WTC11 (cell line): ENCODE measurements at regions not wholly inside any gene's neighbourhood (a gene's known extent, or its start where the extent isn't known, plus 50 kb on each side); places are given as distances from the start of the nearest gene placed in this dataset.

Source experiments
- ATAC-seq: fragments of 200-7000 bp; cut with Tn5 transposase; 2 replicates; pipeline ENCODE4 v1.10.0; 2021; ENCODE audit warnings: mild to moderate bottlenecking, moderate library complexity
- CTCF ChIA-PET: fragments of 300-600 bp; sonication (Branson Sonifier 250); formaldehyde crosslinking; loops from one replicate; lab custom pipeline; 2021; ENCODE audit warnings: antibody characterized with exemption; lab: Charles Lee
- POLR2A ChIA-PET: fragments of 350-600 bp; sonication (Branson Sonifier 250); formaldehyde crosslinking; loops from one replicate; lab custom pipeline; 2021; ENCODE audit warnings: antibody characterized with exemption; lab: Charles Lee
- DNase-seq: peaks from one replicate; pipeline ENCODE4 v3.0.0; 2021; ENCODE audit warnings: low spot score
- H3K27ac Mint-ChIP-seq: 2 replicates; pipeline ENCODE4 v1.8.0; 2021; ENCODE audit warnings: mixed read lengths
- H3K27me3 Mint-ChIP-seq: 2 replicates; pipeline ENCODE4 v1.8.0; 2021; ENCODE audit warnings: low read depth, mild to moderate bottlenecking, moderate library complexity, mixed read lengths
- H3K36me3 Mint-ChIP-seq: 2 replicates; pipeline ENCODE4 v1.8.0; 2021; ENCODE audit warnings: mixed read lengths
- H3K4me1 Mint-ChIP-seq: 2 replicates; pipeline ENCODE4 v1.8.0; 2022; ENCODE audit warnings: mixed read lengths
- H3K4me3 Mint-ChIP-seq: 2 replicates; pipeline ENCODE4 v1.8.0; 2021; ENCODE audit warnings: mild to moderate bottlenecking, moderate library complexity, mixed read lengths
- H3K9me3 Mint-ChIP-seq: 2 replicates; pipeline ENCODE4 v1.8.0; 2021; ENCODE audit warnings: mixed read lengths
- ELF4 ChIP-seq: sonication (generic); formaldehyde crosslinking; IDR thresholded peaks from 2 replicates; pipeline ENCODE4 v1.8.1; 2022; ENCODE audit warnings: low read depth, mild to moderate bottlenecking, moderate library complexity, missing genetic modification reagents
- ESRRA ChIP-seq: sonication (generic); formaldehyde crosslinking; IDR thresholded peaks from 2 replicates; pipeline ENCODE4 v1.8.1; 2022; ENCODE audit warnings: mild to moderate bottlenecking, missing genetic modification reagents, borderline replicate concordance
- ETV6 ChIP-seq: sonication (generic); formaldehyde crosslinking; IDR thresholded peaks from 2 replicates; pipeline ENCODE4 v1.8.1; 2022; ENCODE audit warnings: mild to moderate bottlenecking, missing genetic modification reagents
- FOXJ3 ChIP-seq: sonication (generic); formaldehyde crosslinking; IDR thresholded peaks from 2 replicates; pipeline ENCODE4 v1.9.0; 2021; ENCODE audit warnings: missing genetic modification reagents, mild to moderate bottlenecking, borderline replicate concordance
- GABPB1 ChIP-seq: sonication (generic); formaldehyde crosslinking; IDR thresholded peaks from 2 replicates; pipeline ENCODE4 v1.8.1; 2023; ENCODE audit warnings: mild to moderate bottlenecking, missing genetic modification reagents
- GTF2I ChIP-seq: fragments of 250-450 bp; sonication (Bioruptor Pico); conservative IDR thresholded peaks from 2 replicates; pipeline ENCODE4 v1.4.0; 2021; ENCODE audit warnings: mild to moderate bottlenecking
- IRF2 ChIP-seq: sonication (generic); formaldehyde crosslinking; IDR thresholded peaks from 2 replicates; pipeline ENCODE4 v1.8.0; 2022; ENCODE audit warnings: low read depth, missing genetic modification reagents, borderline replicate concordance
- JAZF1 ChIP-seq: fragments of 250-450 bp; sonication (Bioruptor Pico); IDR thresholded peaks from 2 replicates; pipeline ENCODE4 v1.9.0; 2021; ENCODE audit warnings: moderate library complexity, mild to moderate bottlenecking, inconsistent platforms
- RELA ChIP-seq: sonication (generic); formaldehyde crosslinking; IDR thresholded peaks from 2 replicates; pipeline ENCODE4 v1.8.1; 2022; ENCODE audit warnings: missing genetic modification reagents, mild to moderate bottlenecking, borderline replicate concordance
- TCF7 ChIP-seq: sonication (generic); formaldehyde crosslinking; IDR thresholded peaks from 2 replicates; pipeline ENCODE4 v1.8.0; 2022; ENCODE audit warnings: mild to moderate bottlenecking, low read depth, missing genetic modification reagents, moderate library complexity
- ZNF121 ChIP-seq: sonication (generic); formaldehyde crosslinking; IDR thresholded peaks from 2 replicates; pipeline ENCODE4 v1.8.0; 2023; ENCODE audit warnings: missing genetic modification reagents
- ZNF138 ChIP-seq: sonication (generic); formaldehyde crosslinking; conservative IDR thresholded peaks from 2 replicates; pipeline ENCODE4 v1.8.1; 2022; ENCODE audit warnings: mild to moderate bottlenecking, moderate library complexity, missing genetic modification reagents
- ZNF219 ChIP-seq: sonication (generic); formaldehyde crosslinking; IDR thresholded peaks from 2 replicates; pipeline ENCODE4 v1.8.0; 2023; ENCODE audit warnings: missing genetic modification reagents, mild to moderate bottlenecking, borderline replicate concordance
- ZNF396 ChIP-seq: fragments of 250-450 bp; sonication (Bioruptor Pico); IDR thresholded peaks from 2 replicates; pipeline ENCODE4 v1.8.0; 2021; ENCODE audit warnings: mild to moderate bottlenecking, moderate library complexity, borderline replicate concordance
- TF ChIP-seq, protein P1 (sequence below): sonication (generic); formaldehyde crosslinking; IDR thresholded peaks from 2 replicates; pipeline ENCODE4 v1.8.1; 2022; ENCODE audit warnings: missing genetic modification reagents, borderline replicate concordance
- TF ChIP-seq, protein P2 (sequence below): sonication (generic); formaldehyde crosslinking; IDR thresholded peaks from 2 replicates; pipeline ENCODE4 v1.8.1; 2023; ENCODE audit warnings: mild to moderate bottlenecking, missing genetic modification reagents
- TF ChIP-seq, protein P3 (sequence below): sonication (generic); formaldehyde crosslinking; IDR thresholded peaks from 2 replicates; pipeline ENCODE4 v1.8.1; 2023; ENCODE audit warnings: mild to moderate bottlenecking, missing genetic modification reagents, moderate library complexity
- TF ChIP-seq, protein P4 (sequence below): sonication (generic); formaldehyde crosslinking; conservative IDR thresholded peaks from 2 replicates; pipeline ENCODE4 v1.8.1; 2023; ENCODE audit warnings: mild to moderate bottlenecking, low read depth, missing genetic modification reagents, moderate library complexity
- TF ChIP-seq, protein P5 (sequence below): sonication (generic); formaldehyde crosslinking; IDR thresholded peaks from 2 replicates; pipeline ENCODE4 v1.8.0; 2022; ENCODE audit warnings: mild to moderate bottlenecking, missing genetic modification reagents

GRCh38 chrX:43255596-43255995 is 400.5 kb upstream of the MAOA start:
- ChIA-PET CTCF (no interaction called here), POLR2A (no interaction called here)
- no peak overlapping the region for H3K4me3 Mint-ChIP-seq
- peaks cover 29% of the 10 kb centered on the region for H3K9me3 Mint-ChIP-seq
- H3K36me3 Mint-ChIP-seq = peaks cover 13% of the 10 kb centered on the region
- TF ChIP-seq GTF2I (no peak), ZNF138 (CRISPR knock-in tag) (no peak), JAZF1 (CRISPR knock-in tag) (no peak)
- TF ChIP-seq, protein P1, sequence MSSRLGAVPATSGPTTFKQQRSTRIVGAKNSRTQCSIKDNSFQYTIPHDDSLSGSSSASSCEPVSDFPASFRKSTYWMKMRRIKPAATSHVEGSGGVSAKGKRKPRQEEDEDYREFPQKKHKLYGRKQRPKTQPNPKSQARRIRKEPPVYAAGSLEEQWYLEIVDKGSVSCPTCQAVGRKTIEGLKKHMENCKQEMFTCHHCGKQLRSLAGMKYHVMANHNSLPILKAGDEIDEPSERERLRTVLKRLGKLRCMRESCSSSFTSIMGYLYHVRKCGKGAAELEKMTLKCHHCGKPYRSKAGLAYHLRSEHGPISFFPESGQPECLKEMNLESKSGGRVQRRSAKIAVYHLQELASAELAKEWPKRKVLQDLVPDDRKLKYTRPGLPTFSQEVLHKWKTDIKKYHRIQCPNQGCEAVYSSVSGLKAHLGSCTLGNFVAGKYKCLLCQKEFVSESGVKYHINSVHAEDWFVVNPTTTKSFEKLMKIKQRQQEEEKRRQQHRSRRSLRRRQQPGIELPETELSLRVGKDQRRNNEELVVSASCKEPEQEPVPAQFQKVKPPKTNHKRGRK (CRISPR knock-in tag) = no peak
- TF ChIP-seq, protein P2, sequence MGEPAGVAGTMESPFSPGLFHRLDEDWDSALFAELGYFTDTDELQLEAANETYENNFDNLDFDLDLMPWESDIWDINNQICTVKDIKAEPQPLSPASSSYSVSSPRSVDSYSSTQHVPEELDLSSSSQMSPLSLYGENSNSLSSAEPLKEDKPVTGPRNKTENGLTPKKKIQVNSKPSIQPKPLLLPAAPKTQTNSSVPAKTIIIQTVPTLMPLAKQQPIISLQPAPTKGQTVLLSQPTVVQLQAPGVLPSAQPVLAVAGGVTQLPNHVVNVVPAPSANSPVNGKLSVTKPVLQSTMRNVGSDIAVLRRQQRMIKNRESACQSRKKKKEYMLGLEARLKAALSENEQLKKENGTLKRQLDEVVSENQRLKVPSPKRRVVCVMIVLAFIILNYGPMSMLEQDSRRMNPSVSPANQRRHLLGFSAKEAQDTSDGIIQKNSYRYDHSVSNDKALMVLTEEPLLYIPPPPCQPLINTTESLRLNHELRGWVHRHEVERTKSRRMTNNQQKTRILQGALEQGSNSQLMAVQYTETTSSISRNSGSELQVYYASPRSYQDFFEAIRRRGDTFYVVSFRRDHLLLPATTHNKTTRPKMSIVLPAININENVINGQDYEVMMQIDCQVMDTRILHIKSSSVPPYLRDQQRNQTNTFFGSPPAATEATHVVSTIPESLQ (CRISPR knock-in tag) = no peak
- ATAC-seq (no peak), DNase-seq (no peak)
- H3K27me3 Mint-ChIP-seq = peaks cover 3% of the 10 kb centered on the region; the same call in 1 of the 2 replicates
- no peaks in the 10 kb centered on the region for H3K4me1 Mint-ChIP-seq
- H3K27ac Mint-ChIP-seq = no peak overlapping the region

DNA sequence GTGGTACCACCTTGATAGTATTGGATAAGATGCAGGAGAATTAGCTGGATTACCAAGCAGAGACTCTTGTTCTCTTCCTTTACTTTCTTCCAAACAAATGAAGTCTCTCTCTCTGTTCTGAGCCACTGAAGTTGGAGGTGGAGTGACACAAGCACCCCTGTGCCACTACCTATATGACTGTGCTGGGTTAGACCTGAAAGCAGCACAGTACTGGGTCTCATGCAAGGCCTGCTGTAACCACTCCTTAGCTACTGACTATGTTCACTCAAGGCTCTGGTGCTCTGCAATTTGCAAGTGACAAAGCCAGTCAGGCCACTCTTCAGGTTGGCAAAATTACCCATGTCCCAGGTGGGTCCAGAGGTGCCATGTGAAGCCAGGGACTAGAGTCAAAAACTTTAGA is 389.6 kb upstream of the MAOA start:
- TF ChIP-seq JAZF1 (CRISPR knock-in tag) (no peak), RELA (CRISPR knock-in tag) (no peak), ZNF396 (CRISPR knock-in tag) (no peak), ESRRA (no peak), FOXJ3 (CRISPR knock-in tag) (no peak)
- TF ChIP-seq, protein P3, sequence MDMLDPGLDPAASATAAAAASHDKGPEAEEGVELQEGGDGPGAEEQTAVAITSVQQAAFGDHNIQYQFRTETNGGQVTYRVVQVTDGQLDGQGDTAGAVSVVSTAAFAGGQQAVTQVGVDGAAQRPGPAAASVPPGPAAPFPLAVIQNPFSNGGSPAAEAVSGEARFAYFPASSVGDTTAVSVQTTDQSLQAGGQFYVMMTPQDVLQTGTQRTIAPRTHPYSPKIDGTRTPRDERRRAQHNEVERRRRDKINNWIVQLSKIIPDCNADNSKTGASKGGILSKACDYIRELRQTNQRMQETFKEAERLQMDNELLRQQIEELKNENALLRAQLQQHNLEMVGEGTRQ (CRISPR knock-in tag) = no peak
- H3K36me3 Mint-ChIP-seq = no peaks in the 10 kb centered on the region
- POLR2A ChIA-PET = no interaction called here
- DNase-seq (no peak), ATAC-seq (no peak)
- H3K4me3 Mint-ChIP-seq = no peak overlapping the region
- no peak overlapping the region for H3K27ac Mint-ChIP-seq
- 0 out of 2 replicates have a peak, but pooled peaks cover 3% of the 10 kb centered on the region for H3K4me1 Mint-ChIP-seq
- H3K9me3 Mint-ChIP-seq = peaks cover 5% of the 10 kb centered on the region
- no peaks in the 10 kb centered on the region for H3K27me3 Mint-ChIP-seq
- CTCF ChIA-PET = no interaction called here

DNA sequence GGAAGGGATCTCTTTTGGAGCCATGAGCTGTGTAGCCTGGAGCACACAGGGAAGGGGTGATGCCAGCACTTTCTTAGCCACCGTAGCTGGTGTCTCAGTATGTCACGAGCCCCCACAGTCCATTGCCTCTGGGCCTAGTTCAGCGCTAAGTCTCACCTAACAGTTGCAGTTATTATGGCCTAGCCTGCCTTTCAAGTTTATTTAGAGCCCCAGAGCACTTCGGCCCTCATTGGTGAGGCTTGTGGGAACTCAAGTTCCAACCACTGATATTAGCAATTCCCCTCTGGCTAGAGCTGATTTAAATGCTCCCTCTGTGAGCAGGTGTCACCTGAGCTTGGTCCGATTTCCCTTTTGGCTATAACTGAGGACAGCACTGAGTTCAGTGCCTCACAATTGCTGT is 388.4 kb upstream of the MAOA start:
- H3K27me3 Mint-ChIP-seq = no peaks in the 10 kb centered on the region
- TF ChIP-seq ELF4 (CRISPR knock-in tag) (no peak), IRF2 (CRISPR knock-in tag) (no peak), GABPB1 (CRISPR knock-in tag) (no peak), ZNF219 (CRISPR knock-in tag) (no peak), ZNF121 (CRISPR knock-in tag) (no peak), ETV6 (CRISPR knock-in tag) (no peak), TCF7 (CRISPR knock-in tag) (no peak)
- TF ChIP-seq, protein P4, sequence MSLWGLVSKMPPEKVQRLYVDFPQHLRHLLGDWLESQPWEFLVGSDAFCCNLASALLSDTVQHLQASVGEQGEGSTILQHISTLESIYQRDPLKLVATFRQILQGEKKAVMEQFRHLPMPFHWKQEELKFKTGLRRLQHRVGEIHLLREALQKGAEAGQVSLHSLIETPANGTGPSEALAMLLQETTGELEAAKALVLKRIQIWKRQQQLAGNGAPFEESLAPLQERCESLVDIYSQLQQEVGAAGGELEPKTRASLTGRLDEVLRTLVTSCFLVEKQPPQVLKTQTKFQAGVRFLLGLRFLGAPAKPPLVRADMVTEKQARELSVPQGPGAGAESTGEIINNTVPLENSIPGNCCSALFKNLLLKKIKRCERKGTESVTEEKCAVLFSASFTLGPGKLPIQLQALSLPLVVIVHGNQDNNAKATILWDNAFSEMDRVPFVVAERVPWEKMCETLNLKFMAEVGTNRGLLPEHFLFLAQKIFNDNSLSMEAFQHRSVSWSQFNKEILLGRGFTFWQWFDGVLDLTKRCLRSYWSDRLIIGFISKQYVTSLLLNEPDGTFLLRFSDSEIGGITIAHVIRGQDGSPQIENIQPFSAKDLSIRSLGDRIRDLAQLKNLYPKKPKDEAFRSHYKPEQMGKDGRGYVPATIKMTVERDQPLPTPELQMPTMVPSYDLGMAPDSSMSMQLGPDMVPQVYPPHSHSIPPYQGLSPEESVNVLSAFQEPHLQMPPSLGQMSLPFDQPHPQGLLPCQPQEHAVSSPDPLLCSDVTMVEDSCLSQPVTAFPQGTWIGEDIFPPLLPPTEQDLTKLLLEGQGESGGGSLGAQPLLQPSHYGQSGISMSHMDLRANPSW (CRISPR knock-in tag) = no peak
- TF ChIP-seq, protein P5, sequence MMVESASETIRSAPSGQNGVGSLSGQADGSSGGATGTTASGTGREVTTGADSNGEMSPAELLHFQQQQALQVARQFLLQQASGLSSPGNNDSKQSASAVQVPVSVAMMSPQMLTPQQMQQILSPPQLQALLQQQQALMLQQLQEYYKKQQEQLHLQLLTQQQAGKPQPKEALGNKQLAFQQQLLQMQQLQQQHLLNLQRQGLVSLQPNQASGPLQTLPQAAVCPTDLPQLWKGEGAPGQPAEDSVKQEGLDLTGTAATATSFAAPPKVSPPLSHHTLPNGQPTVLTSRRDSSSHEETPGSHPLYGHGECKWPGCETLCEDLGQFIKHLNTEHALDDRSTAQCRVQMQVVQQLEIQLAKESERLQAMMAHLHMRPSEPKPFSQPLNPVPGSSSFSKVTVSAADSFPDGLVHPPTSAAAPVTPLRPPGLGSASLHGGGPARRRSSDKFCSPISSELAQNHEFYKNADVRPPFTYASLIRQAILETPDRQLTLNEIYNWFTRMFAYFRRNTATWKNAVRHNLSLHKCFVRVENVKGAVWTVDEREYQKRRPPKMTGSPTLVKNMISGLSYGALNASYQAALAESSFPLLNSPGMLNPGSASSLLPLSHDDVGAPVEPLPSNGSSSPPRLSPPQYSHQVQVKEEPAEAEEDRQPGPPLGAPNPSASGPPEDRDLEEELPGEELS (CRISPR knock-in tag) = no peak
- TF ChIP-seq, all 79 proteins: peak for 0
- DNase-seq (no peak), ATAC-seq (no peak)
- H3K4me3 Mint-ChIP-seq = no peak overlapping the region
- H3K36me3 Mint-ChIP-seq = no peaks in the 10 kb centered on the region
- CTCF ChIA-PET = no interaction called here
- no peak overlapping the region for H3K27ac Mint-ChIP-seq
- 0 out of 2 replicates have a peak, but pooled peaks cover 3% of the 10 kb centered on the region for H3K4me1 Mint-ChIP-seq
- POLR2A ChIA-PET = no interaction called here
- H3K9me3 Mint-ChIP-seq = peaks cover 5% of the 10 kb centered on the region
